HEK293 (cell line): ENCODE measurements at regions not wholly inside any gene's neighbourhood (a gene's known extent, or its start where the extent isn't known, plus 50 kb on each side); places are given as distances from the start of the nearest gene placed in this dataset.

Experiments used
- CTCF ChIA-PET: fragments of 350-600 bp; formaldehyde crosslinking; extraction: SDS; loops from one replicate; lab custom pipeline; 2021; ENCODE audit warnings: antibody characterized with exemption; lab: Yijun Ruan, JAX
- POLR2A ChIA-PET: fragments of 300-600 bp; formaldehyde crosslinking; extraction: SDS; loops from one replicate; lab custom pipeline; 2020; ENCODE audit warnings: antibody characterized with exemption, inconsistent platforms; lab: Yijun Ruan, JAX
- H3K27ac ChIP-seq: fragments of 200-500 bp; sonication (Bioruptor generic); 2 replicates; pipeline ENCODE4 v1.5.1; 2014; ENCODE audit warnings: low read depth, low read length, control low read depth, inconsistent platforms; ENCODE audit errors: extremely low read depth
- H3K36me3 ChIP-seq, 2 experiments: fragments of 200-500 bp in 1 of 2; sonication (Bioruptor generic) in 1 of 2; 1 replicate in 1 of 2; 2 replicates in 1 of 2; pipeline ENCODE4 v1.5.1; 2014 to 2017; ENCODE audit warnings: inconsistent platforms in 2 of 2, low read length in 2 of 2; ENCODE audit not compliant: control insufficient read depth in 2 of 2, insufficient read depth in 1 of 2
- H3K4me1 ChIP-seq: fragments of 200-500 bp; sonication (Bioruptor generic); 2 replicates; pipeline ENCODE4 v1.5.1; 2014; ENCODE audit warnings: mild to moderate bottlenecking, low read length, inconsistent platforms; ENCODE audit not compliant: control insufficient read depth, insufficient read depth
- H3K4me3 ChIP-seq: 2 replicates; pipeline ENCODE4 v1.5.1; 2011; ENCODE audit warnings: low read depth, mild to moderate bottlenecking, control low read depth, low read length, moderate library complexity
- H3K9me3 ChIP-seq: fragments of 200-500 bp; sonication (Bioruptor generic); 2 replicates; pipeline ENCODE4 v1.5.1; 2014; ENCODE audit warnings: low read depth, low read length, inconsistent platforms; ENCODE audit not compliant: control insufficient read depth, insufficient read depth
- GLI2 ChIP-seq: fragments of 450-650 bp; formaldehyde crosslinking; IDR thresholded peaks from 2 replicates; pipeline ENCODE4; 2017; ENCODE audit warnings: missing biosample characterization, missing genetic modification characterization, low read depth, borderline replicate concordance
- PRDM1 ChIP-seq: fragments of 450-650 bp; formaldehyde crosslinking; IDR thresholded peaks from 2 replicates; pipeline ENCODE4; 2016; ENCODE audit warnings: missing biosample characterization, missing genetic modification characterization
- TRIM28 ChIP-seq: IDR thresholded peaks from 2 replicates; pipeline ENCODE4 v1.6.1; 2011; ENCODE audit warnings: low read length, control low read depth, borderline replicate concordance
- ZBTB1 ChIP-seq: fragments of 450-650 bp; formaldehyde crosslinking; IDR thresholded peaks from 2 replicates; pipeline ENCODE4 v1.5.1; 2016; ENCODE audit warnings: missing biosample characterization, missing genetic modification characterization
- ZFHX2 ChIP-seq: fragments of 450-650 bp; formaldehyde crosslinking; conservative IDR thresholded peaks from 2 replicates; pipeline ENCODE4 v1.5.1; 2016; ENCODE audit warnings: missing biosample characterization, missing genetic modification characterization
- ZNF16 ChIP-seq: fragments of 450-650 bp; formaldehyde crosslinking; IDR thresholded peaks from 2 replicates; pipeline ENCODE4 v1.5.1; 2016; ENCODE audit warnings: low read depth, missing biosample characterization, missing genetic modification characterization
- ZNF2 ChIP-seq: fragments of 450-650 bp; formaldehyde crosslinking; IDR thresholded peaks from 2 replicates; pipeline ENCODE4 v1.5.1; 2016; ENCODE audit warnings: missing biosample characterization, missing genetic modification characterization
- ZNF302 ChIP-seq: fragments of 450-650 bp; formaldehyde crosslinking; IDR thresholded peaks from 2 replicates; pipeline ENCODE4 v1.5.1; 2016; ENCODE audit warnings: missing biosample characterization, missing genetic modification characterization, low read depth
- ZNF404 ChIP-seq: fragments of 450-650 bp; formaldehyde crosslinking; IDR thresholded peaks from 2 replicates; pipeline ENCODE4 v1.5.1; 2017; ENCODE audit warnings: missing biosample characterization, missing genetic modification characterization
- ZNF544 ChIP-seq: fragments of 450-650 bp; formaldehyde crosslinking; IDR thresholded peaks from 2 replicates; pipeline ENCODE4 v1.5.0; 2017; ENCODE audit warnings: missing biosample characterization, missing genetic modification characterization
- ZNF629 ChIP-seq: fragments of 450-650 bp; formaldehyde crosslinking; IDR thresholded peaks from 2 replicates; pipeline ENCODE4 v1.5.1; 2017; ENCODE audit warnings: missing biosample characterization, missing genetic modification characterization
- ZNF76 ChIP-seq: fragments of 450-650 bp; formaldehyde crosslinking; IDR thresholded peaks from 2 replicates; pipeline ENCODE4; 2016; ENCODE audit warnings: low read depth, missing biosample characterization, missing genetic modification characterization, borderline replicate concordance
- ZSCAN16 ChIP-seq: fragments of 450-650 bp; formaldehyde crosslinking; IDR thresholded peaks from 2 replicates; pipeline ENCODE4 v1.5.1; 2016; ENCODE audit warnings: missing biosample characterization, missing genetic modification characterization
- TF ChIP-seq, protein P1 (sequence below): sonication (generic); formaldehyde crosslinking; IDR thresholded peaks from 2 replicates; pipeline ENCODE4 v1.8.1; 2022; ENCODE audit warnings: mild to moderate bottlenecking, moderate library complexity, missing genetic modification reagents
- TF ChIP-seq, protein P2 (sequence below): fragments of 450-650 bp; formaldehyde crosslinking; IDR thresholded peaks from 2 replicates; pipeline ENCODE4 v1.5.1; 2017; ENCODE audit warnings: missing biosample characterization, missing genetic modification characterization
- TF ChIP-seq, protein P3 (sequence below): fragments of 450-650 bp; formaldehyde crosslinking; conservative IDR thresholded peaks from 2 replicates; pipeline ENCODE4 v1.5.1; 2016; ENCODE audit warnings: low read depth, missing biosample characterization, missing genetic modification characterization

DNA sequence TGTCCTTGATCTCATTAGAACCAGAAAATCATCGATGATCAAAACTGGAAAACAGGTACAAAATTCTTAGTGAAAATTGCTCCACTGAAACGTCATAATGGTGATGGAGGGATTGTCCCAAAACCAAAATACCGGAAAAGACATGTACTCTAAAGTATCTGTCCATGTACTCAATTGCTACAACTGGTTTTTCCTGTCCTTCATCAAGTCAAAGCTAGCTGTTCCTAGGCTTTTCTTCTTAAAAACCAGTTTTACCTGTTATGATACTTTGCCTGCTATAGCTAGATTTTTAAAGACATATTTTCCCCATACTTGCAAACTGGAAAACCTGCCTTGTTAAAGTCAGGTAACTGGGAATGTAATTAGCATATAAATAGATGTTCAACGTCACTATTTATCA lies 50.5 kb upstream of the LRRC1 start:
- TF ChIP-seq, protein P1, sequence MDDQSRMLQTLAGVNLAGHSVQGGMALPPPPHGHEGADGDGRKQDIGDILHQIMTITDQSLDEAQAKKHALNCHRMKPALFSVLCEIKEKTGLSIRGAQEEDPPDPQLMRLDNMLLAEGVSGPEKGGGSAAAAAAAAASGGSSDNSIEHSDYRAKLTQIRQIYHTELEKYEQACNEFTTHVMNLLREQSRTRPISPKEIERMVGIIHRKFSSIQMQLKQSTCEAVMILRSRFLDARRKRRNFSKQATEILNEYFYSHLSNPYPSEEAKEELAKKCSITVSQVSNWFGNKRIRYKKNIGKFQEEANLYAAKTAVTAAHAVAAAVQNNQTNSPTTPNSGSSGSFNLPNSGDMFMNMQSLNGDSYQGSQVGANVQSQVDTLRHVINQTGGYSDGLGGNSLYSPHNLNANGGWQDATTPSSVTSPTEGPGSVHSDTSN, result no peak
- no peak for TF ChIP-seq ZNF404
- no peak for TF ChIP-seq ZNF544 (tag by site-specific recombination)
- no peak overlapping the region for H3K4me3 ChIP-seq
- CTCF ChIA-PET, result interaction anchor here (0.6 to 2.5 kb wide), 6 partner anchors 9 to 572 kb away, joined by 4 to 24 read pairs (median 5); no protein-coding TSS in a partner anchor
- H3K4me1 ChIP-seq, result no peaks in the 10 kb centered on the region
- H3K27ac ChIP-seq, result no peak overlapping the region
- POLR2A ChIA-PET, result interaction anchor here (0.9 kb wide), 1 partner anchor 50 kb away, joined by 5 read pairs; the partner anchor contains the start of gene LRRC1
- no peaks in the 10 kb centered on the region for H3K9me3 ChIP-seq
- no peaks in the 10 kb centered on the region for H3K36me3 ChIP-seq

DNA sequence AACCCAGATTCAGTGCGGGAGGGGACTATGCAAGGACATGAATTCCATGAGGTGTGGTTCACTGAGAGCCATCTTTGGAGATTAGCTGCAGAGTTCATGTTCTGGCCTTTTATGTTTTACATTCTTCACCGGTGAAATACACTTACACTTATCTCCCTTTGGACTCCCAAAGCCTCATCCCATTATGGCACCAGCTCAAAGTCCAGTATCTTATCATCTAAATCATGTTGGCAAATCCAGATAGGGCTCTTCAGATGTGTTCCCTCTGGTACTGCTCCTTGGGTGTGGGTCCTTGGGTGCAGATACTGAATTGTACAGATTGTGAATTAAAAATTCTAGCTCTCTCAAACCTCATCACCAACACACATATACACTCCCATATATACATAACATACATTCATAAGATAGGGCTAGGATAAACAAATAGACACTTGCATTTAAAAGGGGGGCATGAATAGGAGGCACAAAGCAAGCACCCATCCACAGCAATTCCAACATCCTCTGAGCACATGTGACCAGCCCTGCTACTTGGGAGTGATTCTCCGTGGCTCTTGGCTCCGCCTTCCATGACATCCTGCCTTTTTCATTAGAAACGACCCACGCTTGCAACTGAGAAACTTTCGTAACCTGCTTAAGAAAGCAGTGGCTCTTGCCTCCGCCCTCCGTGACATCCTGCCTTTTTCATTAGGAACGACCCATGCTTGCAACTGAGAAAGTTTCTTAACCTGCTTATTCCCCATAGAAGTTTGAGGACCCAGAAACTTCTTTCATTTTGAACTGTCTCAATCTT lies 53.6 kb upstream of the LRRC1 start:
- POLR2A ChIA-PET, result no interaction called here
- Histone ChIP-seq H3K9me3 (no peaks in the 10 kb centered on the region), H3K36me3 (no peaks in the 10 kb centered on the region), H3K4me1 (no peaks in the 10 kb centered on the region), H3K27ac (no peak overlapping the region), H3K4me3 (no peak overlapping the region)
- CTCF ChIA-PET, result interaction anchor here (0.6 to 1.9 kb wide), 6 partner anchors 11 to 248 kb away, joined by 3 to 9 read pairs (median 3); partner anchors contain the start of gene GCLC
- TF ChIP-seq ZNF302 (tag by site-specific recombination) (no peak), ZBTB1 (no peak), TRIM28 (no peak), PRDM1 (no peak), ZNF16 (tag by site-specific recombination) (no peak), ZFHX2 (tag by site-specific recombination) (no peak), ZNF76 (tag by site-specific recombination) (no peak), ZNF2 (tag by site-specific recombination) (no peak), ZSCAN16 (tag by site-specific recombination) (no peak), ZNF629 (tag by site-specific recombination) (no peak), GLI2 (tag by site-specific recombination) (no peak)
- TF ChIP-seq, protein P2, sequence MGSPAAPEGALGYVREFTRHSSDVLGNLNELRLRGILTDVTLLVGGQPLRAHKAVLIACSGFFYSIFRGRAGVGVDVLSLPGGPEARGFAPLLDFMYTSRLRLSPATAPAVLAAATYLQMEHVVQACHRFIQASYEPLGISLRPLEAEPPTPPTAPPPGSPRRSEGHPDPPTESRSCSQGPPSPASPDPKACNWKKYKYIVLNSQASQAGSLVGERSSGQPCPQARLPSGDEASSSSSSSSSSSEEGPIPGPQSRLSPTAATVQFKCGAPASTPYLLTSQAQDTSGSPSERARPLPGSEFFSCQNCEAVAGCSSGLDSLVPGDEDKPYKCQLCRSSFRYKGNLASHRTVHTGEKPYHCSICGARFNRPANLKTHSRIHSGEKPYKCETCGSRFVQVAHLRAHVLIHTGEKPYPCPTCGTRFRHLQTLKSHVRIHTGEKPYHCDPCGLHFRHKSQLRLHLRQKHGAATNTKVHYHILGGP, result no peak
- TF ChIP-seq, protein P3, sequence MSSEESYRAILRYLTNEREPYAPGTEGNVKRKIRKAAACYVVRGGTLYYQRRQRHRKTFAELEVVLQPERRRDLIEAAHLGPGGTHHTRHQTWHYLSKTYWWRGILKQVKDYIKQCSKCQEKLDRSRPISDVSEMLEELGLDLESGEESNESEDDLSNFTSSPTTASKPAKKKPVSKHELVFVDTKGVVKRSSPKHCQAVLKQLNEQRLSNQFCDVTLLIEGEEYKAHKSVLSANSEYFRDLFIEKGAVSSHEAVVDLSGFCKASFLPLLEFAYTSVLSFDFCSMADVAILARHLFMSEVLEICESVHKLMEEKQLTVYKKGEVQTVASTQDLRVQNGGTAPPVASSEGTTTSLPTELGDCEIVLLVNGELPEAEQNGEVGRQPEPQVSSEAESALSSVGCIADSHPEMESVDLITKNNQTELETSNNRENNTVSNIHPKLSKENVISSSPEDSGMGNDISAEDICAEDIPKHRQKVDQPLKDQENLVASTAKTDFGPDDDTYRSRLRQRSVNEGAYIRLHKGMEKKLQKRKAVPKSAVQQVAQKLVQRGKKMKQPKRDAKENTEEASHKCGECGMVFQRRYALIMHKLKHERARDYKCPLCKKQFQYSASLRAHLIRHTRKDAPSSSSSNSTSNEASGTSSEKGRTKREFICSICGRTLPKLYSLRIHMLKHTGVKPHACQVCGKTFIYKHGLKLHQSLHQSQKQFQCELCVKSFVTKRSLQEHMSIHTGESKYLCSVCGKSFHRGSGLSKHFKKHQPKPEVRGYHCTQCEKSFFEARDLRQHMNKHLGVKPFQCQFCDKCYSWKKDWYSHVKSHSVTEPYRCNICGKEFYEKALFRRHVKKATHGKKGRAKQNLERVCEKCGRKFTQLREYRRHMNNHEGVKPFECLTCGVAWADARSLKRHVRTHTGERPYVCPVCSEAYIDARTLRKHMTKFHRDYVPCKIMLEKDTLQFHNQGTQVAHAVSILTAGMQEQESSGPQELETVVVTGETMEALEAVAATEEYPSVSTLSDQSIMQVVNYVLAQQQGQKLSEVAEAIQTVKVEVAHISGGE (tag by site-specific recombination), result no peak
